OCI-LY3 (cell line): ENCODE measurements at regions not wholly inside any gene's neighbourhood (a gene's known extent, or its start where the extent isn't known, plus 50 kb on each side); places are given as distances from the start of the nearest gene placed in this dataset.

Experiments used
- H2AFZ ChIP-seq: fragments of 200-600, 300-600 bp; shearing (Covaris generic); 2 replicates; pipeline ENCODE4 v1.6.0; 2014; ENCODE audit warnings: antibody characterized with exemption, low read depth, low read length
- H3K27ac ChIP-seq: fragments of 200-600, 300-600 bp; sonication (generic); 2 replicates; pipeline ENCODE4 v1.5.1; 2014; ENCODE audit warnings: mild to moderate bottlenecking, low read length, moderate library complexity, mixed read lengths
- H3K27me3 ChIP-seq: fragments of 200-600, 300-600 bp; sonication (generic); 2 replicates; pipeline ENCODE4 v1.6.1; 2014; ENCODE audit warnings: low read depth, low read length, mixed read lengths
- H3K36me3 ChIP-seq: fragments of 200-600, 300-600 bp; sonication (generic); replicated peaks from 2 replicates; pipeline ENCODE3; 2014; ENCODE audit warnings: low read depth, low read length, mixed read lengths
- H3K4me1 ChIP-seq: fragments of 300-600, 200-600 bp; sonication (generic); 2 replicates; pipeline ENCODE4 v1.6.1; 2014; ENCODE audit warnings: low read length, mixed read lengths
- H3K4me2 ChIP-seq: fragments of 200-600, 300-600 bp; sonication (generic); 2 replicates; pipeline ENCODE4 v1.6.1; 2014; ENCODE audit warnings: low read length, mixed read lengths
- H3K4me3 ChIP-seq: fragments of 300-600, 200-600 bp; sonication (generic); 2 replicates; pipeline ENCODE4 v1.5.1; 2014; ENCODE audit warnings: antibody characterized with exemption, mild to moderate bottlenecking, low read length, moderate library complexity
- H3K79me2 ChIP-seq: fragments of 300-600, 200-600 bp; shearing (Covaris generic); 2 replicates; pipeline ENCODE4 v1.6.1; 2014; ENCODE audit warnings: mild to moderate bottlenecking, low read length, mixed read lengths
- H3K9ac ChIP-seq: fragments of 300-600, 200-600 bp; shearing (Covaris generic); 2 replicates; pipeline ENCODE4 v1.6.0; 2014; ENCODE audit warnings: mild to moderate bottlenecking, low read length, moderate library complexity
- H3K9me3 ChIP-seq: fragments of 200-600, 300-600 bp; shearing (Covaris generic); 2 replicates; pipeline ENCODE4 v1.6.1; 2014; ENCODE audit warnings: low read length, mixed read lengths; ENCODE audit not compliant: insufficient read depth
- H4K20me1 ChIP-seq: fragments of 200-600, 300-600 bp; sonication (generic); 2 replicates; pipeline ENCODE4 v1.6.1; 2016; ENCODE audit warnings: low read length, mixed read lengths; ENCODE audit not compliant: insufficient read depth
- CTCF ChIP-seq: fragments of 200-600, 300-600 bp; sonication (generic); IDR thresholded peaks from 2 replicates; pipeline ENCODE4 v1.5.1; 2014; ENCODE audit warnings: antibody characterized with exemption, low read length, low read depth
- EZH2phosphoT487 ChIP-seq: fragments of 200-600 bp; shearing (Covaris generic); IDR thresholded peaks from 2 replicates; pipeline ENCODE4 v1.6.1; 2018; ENCODE audit warnings: antibody characterized with exemption, mixed run types, low read depth

- Histone ChIP-seq H3K4me1 (no peaks in the 10 kb centered on the region), H3K36me3 (no peaks in the 10 kb centered on the region)
- TF ChIP-seq CTCF: peak; percentile 80
- TF ChIP-seq EZH2phosphoT487: no peak
Observed at GRCh38 chr16:55257966-55258613, 65.9 kb upstream of the IRX6 start.

DNA sequence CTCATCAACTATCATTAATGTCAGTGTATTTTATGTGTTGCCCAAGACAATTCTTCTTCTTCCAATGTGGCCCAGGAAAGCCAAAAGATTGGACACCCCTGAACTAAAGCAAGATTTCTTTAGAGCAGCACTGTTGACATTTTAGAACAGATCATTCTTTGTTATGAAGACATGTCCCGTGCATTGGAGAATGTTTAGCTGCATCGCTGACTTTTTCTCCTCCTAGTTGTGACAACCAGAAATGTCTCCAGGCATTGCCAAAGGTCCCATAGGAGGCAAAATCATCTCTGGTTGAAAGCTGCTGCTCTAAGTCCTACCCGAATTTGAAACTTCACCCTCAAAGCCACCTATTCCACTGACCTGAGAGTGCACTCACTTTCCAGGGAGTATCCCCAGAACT lies 62.7 kb upstream of the IRX6 start:
- Histone ChIP-seq H3K9ac (no peak overlapping the region), H3K79me2 (no peaks in the 10 kb centered on the region), H3K4me2 (no peak overlapping the region), H3K27ac (no peak overlapping the region), H4K20me1 (no peaks in the 10 kb centered on the region), H2AFZ (no peak overlapping the region), H3K27me3 (no peaks in the 10 kb centered on the region), H3K4me1 (no peaks in the 10 kb centered on the region), H3K9me3 (no peaks in the 10 kb centered on the region), H3K36me3 (no peaks in the 10 kb centered on the region), H3K4me3 (no peak overlapping the region)
- TF ChIP-seq CTCF: no peak
- TF ChIP-seq EZH2phosphoT487: no peak

More at GRCh38 chr16:55257966-55258613, 65.9 kb upstream of the IRX6 start:
- no peaks in the 10 kb centered on the region for H3K27me3 ChIP-seq
- 0 out of 2 replicates have a peak overlapping the region, but pooled peaks have one; percentile 19 for H3K4me3 ChIP-seq
- H3K4me2 ChIP-seq: peak overlapping the region; percentile 36
- H3K9me3 ChIP-seq: no peaks in the 10 kb centered on the region
- no peaks in the 10 kb centered on the region for H4K20me1 ChIP-seq
- H3K27ac ChIP-seq: no peak overlapping the region
- H2AFZ ChIP-seq: peak overlapping the region; percentile 79
- H3K9ac ChIP-seq: no peak overlapping the region
- H3K79me2 ChIP-seq: no peaks in the 10 kb centered on the region

DNA sequence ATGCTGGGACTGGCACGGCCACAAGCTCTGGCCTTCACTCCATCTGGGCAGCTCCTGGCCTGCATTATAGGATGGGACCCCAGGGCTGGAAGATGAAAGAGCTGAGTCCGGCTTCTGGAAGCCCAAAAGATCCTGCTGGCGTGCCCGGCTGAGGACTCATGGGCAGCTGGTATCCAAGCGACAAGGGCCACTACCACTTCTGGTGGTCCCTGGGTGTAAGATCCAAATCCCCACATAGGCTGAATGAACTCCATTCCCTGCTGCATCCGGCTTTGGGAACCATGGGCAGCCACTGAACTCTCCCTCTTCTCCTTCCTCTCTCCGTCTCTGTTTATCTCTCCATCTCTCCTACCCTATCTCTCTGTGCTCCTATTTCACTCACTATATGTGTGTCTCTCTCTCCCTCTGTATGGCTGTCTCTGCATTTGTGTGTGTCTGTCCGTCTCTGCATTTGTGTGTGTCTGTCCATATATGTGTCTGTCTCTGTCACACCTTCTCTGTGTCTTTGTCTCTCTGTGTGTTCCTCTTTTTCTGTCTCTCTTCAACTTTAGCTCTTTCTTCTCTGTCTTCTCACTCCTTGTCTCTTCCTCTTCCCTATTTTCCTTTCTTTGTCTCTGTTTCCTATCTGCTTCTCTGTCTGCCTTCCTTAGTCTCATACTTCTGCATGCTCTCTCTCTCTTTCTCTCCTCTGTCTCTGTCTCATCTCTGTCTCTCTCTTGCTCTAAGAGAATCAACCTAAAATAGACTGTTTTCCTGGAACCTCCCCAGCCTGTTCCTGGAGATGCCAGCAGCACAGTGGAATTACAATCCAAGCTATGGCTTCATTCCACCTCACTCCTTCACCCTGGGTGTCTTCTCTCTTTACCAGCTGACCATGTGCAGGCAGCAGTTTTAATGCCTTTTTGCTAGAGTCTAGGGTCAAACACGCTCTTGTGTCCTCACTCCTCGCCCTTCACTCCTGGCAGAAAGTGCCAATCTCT lies 60.4 kb upstream of the IRX6 start:
- no peaks in the 10 kb centered on the region for H3K9me3 ChIP-seq
- H2AFZ ChIP-seq: no peak overlapping the region
- H3K36me3 ChIP-seq: no peaks in the 10 kb centered on the region
- no peaks in the 10 kb centered on the region for H4K20me1 ChIP-seq
- H3K4me2 ChIP-seq: no peak overlapping the region
- no peaks in the 10 kb centered on the region for H3K27me3 ChIP-seq
- H3K27ac ChIP-seq: no peak overlapping the region
- H3K4me1 ChIP-seq: no peaks in the 10 kb centered on the region
- no peak overlapping the region for H3K4me3 ChIP-seq
- H3K79me2 ChIP-seq: no peaks in the 10 kb centered on the region
- H3K9ac ChIP-seq: no peak overlapping the region
- TF ChIP-seq EZH2phosphoT487 (no peak), CTCF (no peak)

- H3K36me3 ChIP-seq: no peaks in the 10 kb centered on the region
- no peaks in the 10 kb centered on the region for H3K27me3 ChIP-seq
- H3K79me2 ChIP-seq: no peaks in the 10 kb centered on the region
- no peaks in the 10 kb centered on the region for H3K4me1 ChIP-seq
- H3K9ac ChIP-seq: no peak overlapping the region
- no peak overlapping the region for H3K27ac ChIP-seq
- no peak overlapping the region for H3K4me3 ChIP-seq
- H4K20me1 ChIP-seq: no peaks in the 10 kb centered on the region
- no peak overlapping the region for H3K4me2 ChIP-seq
- no peaks in the 10 kb centered on the region for H3K9me3 ChIP-seq
- H2AFZ ChIP-seq: no peak overlapping the region
- TF ChIP-seq EZH2phosphoT487: no peak
- no peak for TF ChIP-seq CTCF
Observed at GRCh38 chr16:55264949-55265348, 59.1 kb upstream of the IRX6 start.
